M059J (cell line): ENCODE measurements at regions not wholly inside any gene's neighbourhood (a gene's known extent, or its start where the extent isn't known, plus 50 kb on each side); places are given as distances from the start of the nearest gene placed in this dataset.
"Not testable (repeated sequence)": the region's sequence is repeated elsewhere in the genome, so short reads cannot be mapped to it uniquely, and the experiment has no call there.

Experiments used
- DNase-seq: peaks from one replicate; pipeline ENCODE4 v3.0.0-alpha.2; 2012; ENCODE audit warnings: low read depth

GRCh38 chr9:22508354-22508753 is 61.7 kb downstream of the DMRTA1 start:
- not testable (repeated sequence) for DNase-seq

DNA sequence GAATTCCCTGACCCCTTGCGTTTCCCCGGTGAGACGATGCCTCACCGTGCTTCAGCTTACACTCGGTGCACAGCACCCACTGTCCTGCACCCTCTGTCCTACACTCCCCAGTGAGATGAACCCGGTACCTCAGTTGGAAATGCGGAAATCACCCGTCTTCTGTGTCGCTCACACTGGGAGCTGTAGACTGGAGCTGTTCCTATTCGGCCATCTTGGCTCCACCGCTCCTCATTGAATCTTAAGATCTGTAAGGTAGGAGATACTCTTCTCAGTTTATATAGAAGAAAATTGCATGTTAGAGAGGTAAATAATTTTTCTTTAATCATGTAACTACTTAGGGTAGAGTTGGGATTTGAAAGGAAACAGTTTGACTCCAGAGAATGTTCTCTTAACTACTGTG is 62.2 kb downstream of the DMRTA1 start:
- DNase-seq, result no peak

- no peak for DNase-seq
Measured at GRCh38 chr9:22512495-22512894, 65.9 kb downstream of the DMRTA1 start.

- peak; percentile 60 for DNase-seq
Measured at GRCh38 chr9:22514871-22515270, 68.2 kb downstream of the DMRTA1 start.

- no peak for DNase-seq
Measured at GRCh38 chr9:22522206-22522740, 75.6 kb downstream of the DMRTA1 start.

DNA sequence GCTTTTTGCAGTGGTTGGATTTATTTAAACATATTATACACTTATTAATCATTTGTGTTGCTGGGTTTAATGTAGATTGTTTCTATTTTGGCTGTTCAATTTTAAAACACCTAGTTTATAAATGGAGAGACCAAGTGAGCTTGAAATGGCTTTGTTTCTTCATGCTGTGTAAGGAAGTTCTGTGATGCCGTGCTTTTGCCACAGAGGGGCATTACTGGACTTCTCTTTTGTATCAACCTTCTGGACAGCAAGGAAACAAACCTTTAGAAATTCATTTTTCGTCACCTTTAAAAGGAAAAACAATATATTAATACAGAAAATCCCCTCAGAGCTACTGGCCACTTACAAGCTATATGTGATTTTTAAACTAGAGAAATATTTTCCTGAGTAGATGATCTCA is 81.9 kb downstream of the DMRTA1 start:
- peak; percentile 71 for DNase-seq

DNA sequence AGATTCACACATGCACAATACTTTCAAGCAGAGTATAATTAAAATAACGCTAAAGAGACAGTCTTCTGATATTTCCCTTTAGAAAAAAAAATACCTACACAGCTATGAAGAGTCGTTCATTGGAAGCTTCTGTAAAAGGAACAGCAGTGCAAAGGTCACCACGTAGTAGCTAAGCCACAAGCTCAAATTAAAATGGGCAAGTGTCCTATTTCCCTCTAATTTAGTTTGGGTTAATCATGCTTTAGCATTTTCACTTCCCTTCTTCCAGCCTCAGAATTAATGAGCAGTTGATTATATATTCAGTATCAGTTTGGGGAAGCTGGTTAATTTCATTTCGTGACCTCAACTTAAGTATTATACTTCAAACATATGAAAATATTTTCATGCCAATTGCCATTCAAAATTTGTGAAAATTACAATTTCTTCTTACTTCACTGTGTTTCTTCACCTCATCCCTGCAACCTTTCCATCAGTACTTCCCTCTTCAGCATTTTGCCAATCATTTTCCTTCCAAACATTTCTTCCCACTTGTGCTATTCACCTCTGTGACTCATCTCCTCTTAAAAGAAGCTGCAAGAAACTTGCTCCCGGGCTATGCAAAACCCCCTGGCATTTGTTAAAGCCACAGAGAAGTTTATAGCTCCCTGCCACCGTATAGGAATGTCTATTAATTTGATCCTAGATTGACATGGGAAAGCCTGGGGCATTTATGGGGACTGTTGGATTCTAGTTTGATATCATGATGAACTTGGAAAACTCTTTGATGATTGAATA is 83.0 kb downstream of the DMRTA1 start:
- peak; percentile 98 for DNase-seq

DNA sequence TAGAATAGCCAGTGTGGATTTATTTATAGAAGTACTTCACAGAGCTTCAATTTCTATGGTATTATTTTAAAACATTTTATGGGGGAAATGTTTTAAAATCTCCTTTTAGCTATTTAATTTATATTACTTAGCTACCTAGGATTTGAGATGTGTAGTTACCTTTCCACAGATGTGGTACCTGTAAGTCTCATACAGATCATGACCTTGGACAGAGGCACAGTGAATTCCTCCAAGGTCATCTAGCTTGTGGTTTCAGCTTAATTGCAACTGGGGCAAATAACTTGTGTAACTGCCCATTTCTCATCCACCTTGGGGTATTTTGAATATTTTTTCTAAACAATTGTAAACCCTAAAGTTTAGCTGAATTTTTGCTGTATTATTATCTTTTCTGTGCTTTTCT is 89.2 kb downstream of the DMRTA1 start:
- no peak for DNase-seq

- no peak for DNase-seq
Measured at GRCh38 chr9:22537721-22538120, 91.1 kb downstream of the DMRTA1 start.

DNA sequence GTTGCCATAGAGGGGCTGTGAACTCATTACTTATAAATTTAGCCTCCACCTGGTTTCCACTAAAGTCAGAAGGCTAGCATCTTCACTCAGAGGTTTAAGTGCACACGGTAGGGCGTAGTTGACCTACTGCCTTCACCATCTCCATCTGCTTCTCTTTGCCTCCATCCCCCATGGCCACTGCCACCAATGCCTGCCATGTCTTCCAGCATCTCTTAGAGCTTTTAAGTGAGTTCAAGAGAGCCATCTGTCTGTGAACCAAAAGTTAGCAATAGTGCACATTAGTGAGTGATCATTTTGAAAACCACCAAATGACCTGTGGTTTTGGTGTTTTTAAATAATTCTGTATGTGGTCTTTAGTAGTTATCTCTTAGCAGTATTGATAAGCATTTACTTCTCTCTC is 102.0 kb downstream of the DMRTA1 start:
- DNase-seq, result peak; percentile 10

GRCh38 chr9:22574740-22575139 is 128.1 kb downstream of the DMRTA1 start:
- no peak for DNase-seq

DNA sequence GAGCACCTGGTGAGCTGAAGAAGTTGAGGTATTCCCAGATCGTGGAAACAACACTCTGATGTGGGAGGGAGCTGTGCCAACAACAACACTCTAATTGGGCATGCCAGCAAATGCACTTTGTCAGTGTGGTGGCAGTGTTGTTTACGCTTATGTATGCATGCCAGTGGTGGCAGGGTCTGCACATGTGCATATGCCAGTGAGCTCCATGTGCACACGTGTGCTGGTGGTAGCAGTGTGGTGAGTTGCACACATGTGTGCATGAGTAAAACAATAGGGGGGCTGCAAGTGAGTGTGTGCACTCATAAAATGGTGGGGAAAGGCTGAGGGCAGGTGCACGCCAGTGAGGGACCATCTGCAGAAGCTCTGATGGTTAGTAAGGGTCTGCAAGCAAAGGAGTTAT is 134.2 kb downstream of the DMRTA1 start:
- peak; percentile 10 for DNase-seq

DNA sequence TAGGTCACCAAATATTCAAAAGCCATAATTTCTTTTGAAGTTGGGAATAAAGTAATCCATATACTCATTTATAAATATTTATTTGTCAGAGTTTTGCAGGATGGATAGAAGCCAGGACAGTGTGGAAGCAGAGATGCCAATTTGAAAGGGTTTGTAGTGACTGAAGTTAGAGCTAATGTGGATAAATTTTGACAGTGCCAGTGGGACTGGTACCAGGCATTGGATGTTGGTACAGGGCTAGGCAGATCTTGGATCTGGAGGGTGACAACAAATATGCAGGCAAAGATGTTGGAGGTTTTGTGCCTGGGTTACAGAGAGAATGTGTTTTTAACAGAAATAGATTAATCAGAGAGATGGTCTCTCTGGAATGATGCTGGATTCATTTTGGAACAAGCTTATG is 135.6 kb downstream of the DMRTA1 start:
- DNase-seq, result no peak

DNA sequence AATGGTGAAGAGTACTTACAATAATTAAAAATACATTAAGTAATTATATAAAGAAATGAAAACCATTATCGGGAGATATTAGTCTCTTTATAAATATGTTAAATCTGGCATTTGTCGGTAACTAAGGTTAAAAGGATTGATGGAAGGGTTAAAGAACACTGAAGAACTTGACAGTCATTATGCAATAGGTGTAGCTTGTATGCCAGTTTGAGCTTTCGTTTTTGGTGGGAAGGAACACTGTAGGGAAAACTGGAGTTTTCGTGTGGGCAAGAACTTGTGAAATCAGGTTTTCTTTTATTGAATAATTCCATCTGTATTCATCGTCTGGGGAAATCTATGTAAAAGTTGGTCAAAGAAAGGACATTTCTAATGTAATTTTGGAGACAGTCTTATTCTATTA is 142.3 kb downstream of the DMRTA1 start:
- no peak for DNase-seq

- DNase-seq, result no peak
Measured at GRCh38 chr9:22590336-22591033, 143.9 kb downstream of the DMRTA1 start.

DNA sequence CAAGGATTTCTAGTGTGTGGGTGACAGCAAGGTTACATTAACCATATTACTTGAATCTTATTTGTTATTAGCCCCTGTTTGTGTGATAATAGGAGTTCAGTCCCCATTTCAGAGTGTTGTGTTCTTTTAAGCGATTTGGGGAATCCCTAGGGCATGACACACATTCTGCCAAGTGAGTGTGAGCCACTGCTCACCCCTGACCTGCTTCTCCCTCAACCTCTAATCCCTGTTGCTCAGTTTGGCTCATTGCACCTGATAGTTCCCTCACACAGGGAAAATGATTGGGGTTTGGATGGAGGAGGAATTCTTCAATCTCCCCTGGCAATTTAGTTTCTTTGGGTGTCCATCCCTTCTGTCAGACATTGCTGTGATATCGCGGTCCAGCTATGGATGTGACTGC is 149.2 kb downstream of the DMRTA1 start:
- peak; percentile 12 for DNase-seq

GRCh38 chr9:22617156-22617555 is 170.5 kb downstream of the DMRTA1 start:
- peak; percentile 43 for DNase-seq

DNA sequence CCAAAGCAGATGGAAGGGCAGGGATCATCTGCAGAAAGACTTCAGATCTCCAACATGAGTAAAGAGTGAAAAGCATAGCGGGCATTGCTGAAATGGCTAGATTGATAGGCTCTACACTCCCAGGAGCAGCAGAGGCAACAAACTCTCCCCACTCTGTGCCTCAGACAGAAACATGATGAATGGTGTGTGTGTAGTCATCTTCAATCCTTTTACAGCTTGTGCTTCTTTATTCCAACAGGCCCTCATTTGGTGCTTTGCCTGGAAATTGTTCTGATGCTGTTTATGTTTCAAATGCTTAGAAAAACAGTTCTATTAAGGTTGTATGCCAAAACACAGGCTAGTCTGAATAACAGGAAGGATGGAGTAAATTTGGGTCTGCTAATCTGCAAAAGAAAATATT is 176.2 kb downstream of the DMRTA1 start:
- no peak for DNase-seq

DNA sequence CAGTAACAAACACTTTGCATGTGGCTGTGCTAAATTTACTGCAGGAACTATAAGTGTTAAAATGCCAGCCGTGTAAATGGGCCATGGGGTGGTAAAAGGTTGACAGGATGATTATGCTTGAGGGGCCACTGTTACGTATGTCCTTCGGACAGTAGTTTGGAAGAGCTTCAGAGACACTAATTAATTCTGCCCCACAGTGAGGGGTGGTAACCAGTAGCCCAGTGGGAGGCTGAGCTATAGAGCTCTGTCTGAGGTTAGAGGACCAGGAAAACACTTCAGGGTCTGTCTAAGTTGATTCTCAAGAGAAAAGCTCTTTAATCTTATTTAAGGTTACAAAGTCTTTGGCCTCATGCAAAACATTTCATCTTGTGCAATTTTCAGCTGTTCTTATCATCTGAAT is 176.6 kb downstream of the DMRTA1 start:
- no peak for DNase-seq

GRCh38 chr9:22625540-22625939 is 178.9 kb downstream of the DMRTA1 start:
- DNase-seq, result no peak

DNA sequence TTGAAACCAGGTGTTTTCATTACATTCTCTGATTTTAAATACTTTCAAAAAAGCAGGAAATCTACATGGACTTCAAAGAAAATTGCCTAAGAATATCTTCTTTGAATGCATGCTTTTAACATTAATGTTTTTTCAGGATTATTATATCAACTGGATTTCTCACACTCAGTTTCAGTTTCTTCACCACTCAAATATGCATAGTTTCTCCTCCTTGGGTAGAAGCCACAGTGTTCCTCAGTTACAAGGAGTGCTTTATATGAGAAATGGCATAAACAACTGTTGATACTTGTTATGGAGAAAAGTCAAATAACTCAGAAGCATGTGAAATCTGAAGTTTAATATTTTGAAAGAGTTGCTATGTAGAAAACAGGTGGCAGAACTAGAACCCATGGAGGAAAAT is 196.9 kb downstream of the DMRTA1 start:
- DNase-seq, result peak; percentile 26

- DNase-seq, result peak; percentile 84
Measured at GRCh38 chr9:22645893-22646292, 199.3 kb downstream of the DMRTA1 start.

GRCh38 chr9:22649384-22649783 is 202.8 kb downstream of the DMRTA1 start:
- peak; percentile 10 for DNase-seq
